ENCODE measurements at regions not wholly inside any gene's neighbourhood (a gene's known extent, or its start where the extent isn't known, plus 50 kb on each side); places are given as distances from the start of the nearest gene placed in this dataset.
A peak's percentile ranks its signal among the peaks of the same experiment; 100 is the strongest.
"Not testable (repeated sequence)": the region's sequence is repeated elsewhere in the genome, so short reads cannot be mapped to it uniquely, and the experiment has no call there.

DNA sequence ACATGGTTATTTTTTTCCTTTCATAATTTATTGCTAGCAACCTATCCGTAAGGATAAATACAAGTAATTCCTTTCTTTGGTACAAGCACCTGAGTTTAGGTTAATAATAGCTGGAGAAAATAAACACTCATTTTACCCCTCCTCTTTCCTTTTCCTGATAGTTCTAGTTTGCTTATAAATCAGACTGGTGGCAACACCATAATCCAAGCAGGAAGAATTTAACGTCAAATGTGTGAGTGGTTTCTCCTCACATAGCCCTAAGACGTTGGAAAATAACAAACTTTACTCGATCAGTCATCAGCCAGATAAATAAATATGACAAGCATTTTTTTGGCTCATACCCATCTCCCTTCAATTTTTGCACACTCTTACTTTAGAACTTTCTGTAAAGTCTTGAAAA lies 190.3 kb upstream of the FAM241A start:
- Histone ChIP-seq H3K36me3 (no peaks in the 10 kb centered on the region; the same call in 1 of the 2 replicates), H3K4me3 (ENCODE audit: low read depth, low read length) (no peak overlapping the region), H3K27me3 (ENCODE audit: insufficient read depth, low read depth, severe bottlenecking) (no peaks in the 10 kb centered on the region), H3K9me3 (ENCODE audit: severe bottlenecking) (peaks cover 18% of the 10 kb centered on the region), H3K27ac (no peak overlapping the region)
- TF ChIP-seq, protein P1, sequence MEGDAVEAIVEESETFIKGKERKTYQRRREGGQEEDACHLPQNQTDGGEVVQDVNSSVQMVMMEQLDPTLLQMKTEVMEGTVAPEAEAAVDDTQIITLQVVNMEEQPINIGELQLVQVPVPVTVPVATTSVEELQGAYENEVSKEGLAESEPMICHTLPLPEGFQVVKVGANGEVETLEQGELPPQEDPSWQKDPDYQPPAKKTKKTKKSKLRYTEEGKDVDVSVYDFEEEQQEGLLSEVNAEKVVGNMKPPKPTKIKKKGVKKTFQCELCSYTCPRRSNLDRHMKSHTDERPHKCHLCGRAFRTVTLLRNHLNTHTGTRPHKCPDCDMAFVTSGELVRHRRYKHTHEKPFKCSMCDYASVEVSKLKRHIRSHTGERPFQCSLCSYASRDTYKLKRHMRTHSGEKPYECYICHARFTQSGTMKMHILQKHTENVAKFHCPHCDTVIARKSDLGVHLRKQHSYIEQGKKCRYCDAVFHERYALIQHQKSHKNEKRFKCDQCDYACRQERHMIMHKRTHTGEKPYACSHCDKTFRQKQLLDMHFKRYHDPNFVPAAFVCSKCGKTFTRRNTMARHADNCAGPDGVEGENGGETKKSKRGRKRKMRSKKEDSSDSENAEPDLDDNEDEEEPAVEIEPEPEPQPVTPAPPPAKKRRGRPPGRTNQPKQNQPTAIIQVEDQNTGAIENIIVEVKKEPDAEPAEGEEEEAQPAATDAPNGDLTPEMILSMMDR (IDR thresholded peaks at IDR 0.05; ENCODE audit: low read depth, low read length) = no peak
- DNase-seq = no peak

DNA sequence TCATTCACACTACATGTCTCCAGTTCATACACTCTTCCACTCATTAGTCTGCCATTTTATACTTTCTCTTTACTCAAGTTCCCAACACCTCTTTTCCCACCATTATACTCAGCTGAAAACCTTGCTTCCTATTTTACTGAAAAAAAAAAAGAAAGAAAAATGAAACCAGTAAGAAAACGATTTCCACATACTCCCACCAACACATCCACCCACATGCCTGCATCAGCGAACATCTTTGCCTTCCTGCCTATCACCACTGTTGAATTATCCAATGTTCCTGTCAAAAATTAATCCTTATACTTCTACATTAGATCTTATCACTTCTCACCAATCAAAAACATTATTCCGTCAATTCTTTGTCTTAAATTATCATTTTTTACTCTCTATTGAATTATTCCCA lies 188.1 kb upstream of the FAM241A start:
- Histone ChIP-seq H3K27ac (no peak overlapping the region), H3K36me3 (no peaks in the 10 kb centered on the region; the same call in 1 of the 2 replicates), H3K4me3 (ENCODE audit: low read depth, low read length) (no peak overlapping the region), H3K27me3 (ENCODE audit: insufficient read depth, low read depth, severe bottlenecking) (no peaks in the 10 kb centered on the region), H3K9me3 (ENCODE audit: severe bottlenecking) (peaks cover 13% of the 10 kb centered on the region)
- no peak for DNase-seq
- TF ChIP-seq, protein P1 (IDR thresholded peaks at IDR 0.05; ENCODE audit: low read depth, low read length) = no peak

DNA sequence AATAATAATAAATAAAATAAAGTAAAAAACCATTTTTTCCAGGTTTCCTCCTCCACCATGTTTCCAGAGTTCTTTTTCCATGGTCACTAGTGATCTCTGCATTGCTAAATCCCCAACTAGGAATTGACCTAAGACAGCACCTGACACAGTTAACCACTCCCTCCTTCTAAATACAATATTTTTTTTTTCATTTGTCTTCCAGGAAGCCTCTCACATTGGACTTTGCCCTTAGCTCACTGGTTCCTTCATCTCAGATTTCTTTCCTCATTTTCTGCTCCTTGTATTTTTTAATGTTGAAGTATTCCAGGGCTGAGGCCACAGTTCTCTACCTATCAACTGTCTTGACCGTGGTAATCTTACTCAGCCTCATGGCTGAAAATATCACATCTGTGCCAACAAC lies 187.3 kb upstream of the FAM241A start:
- Histone ChIP-seq H3K27me3 (ENCODE audit: insufficient read depth, low read depth, severe bottlenecking) (no peaks in the 10 kb centered on the region), H3K27ac (no peak overlapping the region), H3K4me3 (ENCODE audit: low read depth, low read length) (no peak overlapping the region), H3K9me3 (ENCODE audit: severe bottlenecking) (peaks cover 13% of the 10 kb centered on the region), H3K36me3 (no peaks in the 10 kb centered on the region; the same call in 1 of the 2 replicates)
- TF ChIP-seq, protein P1 (IDR thresholded peaks at IDR 0.05; ENCODE audit: low read depth, low read length) = no peak
- no peak for DNase-seq

DNA sequence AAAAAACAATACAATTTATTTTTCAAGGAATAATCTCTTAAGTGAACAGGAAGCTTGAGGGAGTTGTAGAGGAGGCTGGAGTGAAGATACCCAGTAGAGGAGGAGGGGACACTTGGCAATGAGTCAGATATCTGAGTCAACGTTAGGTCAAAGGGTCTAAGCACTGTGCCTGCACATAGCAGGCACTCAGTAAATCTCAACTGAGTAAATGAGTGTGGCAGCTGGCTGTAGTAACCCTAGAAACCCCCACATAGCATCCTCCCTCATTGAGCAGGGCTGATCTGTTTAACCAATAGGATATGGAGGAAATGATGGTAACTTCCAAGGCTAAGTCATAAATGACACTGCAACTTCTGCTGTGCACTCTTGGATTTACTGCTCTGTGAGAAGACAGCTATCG lies 186.0 kb upstream of the FAM241A start:
- peaks cover 13% of the 10 kb centered on the region for H3K9me3 ChIP-seq (ENCODE audit: severe bottlenecking)
- no peaks in the 10 kb centered on the region; the same call in 1 of the 2 replicates for H3K36me3 ChIP-seq
- no peak overlapping the region for H3K4me3 ChIP-seq (ENCODE audit: low read depth, low read length)
- TF ChIP-seq, protein P1 (IDR thresholded peaks at IDR 0.05; ENCODE audit: low read depth, low read length) = no peak
- H3K27me3 ChIP-seq (ENCODE audit: insufficient read depth, low read depth, severe bottlenecking) = no peaks in the 10 kb centered on the region
- no peak overlapping the region for H3K27ac ChIP-seq
- DNase-seq = no peak

DNA sequence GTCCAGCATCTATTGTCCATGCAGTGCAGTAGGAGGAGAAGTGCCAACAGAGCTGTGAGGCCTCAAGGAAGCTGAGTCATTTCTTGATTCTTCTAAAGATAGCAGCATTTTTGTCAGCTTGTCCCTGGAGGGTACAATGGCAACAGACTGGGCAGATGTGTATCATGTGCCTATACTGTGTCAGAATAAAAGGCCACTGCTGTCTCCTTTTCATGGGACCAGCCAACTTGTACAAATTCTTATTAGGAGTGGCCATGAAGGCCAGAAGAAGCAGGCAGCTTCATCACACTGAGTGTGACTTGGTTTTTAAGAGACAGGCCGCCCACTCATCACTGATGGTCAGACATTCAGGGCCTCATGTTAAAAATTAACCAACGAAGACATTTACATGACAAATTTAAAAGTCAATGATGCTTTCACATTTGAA lies 185.0 kb upstream of the FAM241A start:
- no peak overlapping the region for H3K4me3 ChIP-seq (ENCODE audit: low read depth, low read length)
- TF ChIP-seq, protein P1 (IDR thresholded peaks at IDR 0.05; ENCODE audit: low read depth, low read length) = no peak
- no peaks in the 10 kb centered on the region for H3K27me3 ChIP-seq (ENCODE audit: insufficient read depth, low read depth, severe bottlenecking)
- H3K36me3 ChIP-seq = no peaks in the 10 kb centered on the region; the same call in 1 of the 2 replicates
- H3K9me3 ChIP-seq (ENCODE audit: severe bottlenecking) = peaks cover 10% of the 10 kb centered on the region
- peak overlapping the region; percentile 30; the same call in 1 of the 2 replicates for H3K27ac ChIP-seq
- DNase-seq = no peak

DNA sequence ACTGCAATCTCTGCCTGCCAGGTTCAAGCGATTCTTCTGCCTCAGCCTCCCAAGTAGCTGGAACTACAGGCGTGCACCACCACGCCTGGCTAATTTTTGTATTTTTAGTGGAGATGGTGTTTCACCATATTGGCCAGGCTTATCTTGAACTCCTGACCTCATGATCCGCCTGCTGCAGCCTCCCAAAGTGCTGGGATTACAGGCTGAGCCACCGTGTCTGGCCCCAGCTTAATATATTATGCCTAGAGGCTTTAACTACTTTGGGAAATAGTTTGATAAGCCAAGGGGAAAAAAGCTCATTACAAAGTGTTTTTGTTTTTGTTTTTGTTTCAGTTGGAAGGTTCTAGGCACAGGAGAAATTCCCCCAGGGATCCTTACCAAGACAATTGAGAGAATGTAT lies 184.2 kb upstream of the FAM241A start:
- not testable (repeated sequence) for H3K36me3 ChIP-seq; H3K27me3 ChIP-seq (ENCODE audit: insufficient read depth, low read depth, severe bottlenecking); H3K9me3 ChIP-seq (ENCODE audit: severe bottlenecking); H3K4me3 ChIP-seq (ENCODE audit: low read depth, low read length)
- DNase-seq = peak; percentile 85
- H3K27ac ChIP-seq = peak overlapping the region; percentile 30

All from WERI-Rb-1 (cell line).